NCI-H82 treated with DMSO at 0.1 percent for 48 hours (cell line): ENCODE measurements at regions not wholly inside any gene's neighbourhood (a gene's known extent, or its start where the extent isn't known, plus 50 kb on each side); places are given as distances from the start of the nearest gene placed in this dataset.

Source experiments
- DNase-seq: peaks from one replicate; lab custom pipeline; 2025; ENCODE audit not compliant: unreplicated experiment; lab: John Stamatoyannopoulos, UW

DNA sequence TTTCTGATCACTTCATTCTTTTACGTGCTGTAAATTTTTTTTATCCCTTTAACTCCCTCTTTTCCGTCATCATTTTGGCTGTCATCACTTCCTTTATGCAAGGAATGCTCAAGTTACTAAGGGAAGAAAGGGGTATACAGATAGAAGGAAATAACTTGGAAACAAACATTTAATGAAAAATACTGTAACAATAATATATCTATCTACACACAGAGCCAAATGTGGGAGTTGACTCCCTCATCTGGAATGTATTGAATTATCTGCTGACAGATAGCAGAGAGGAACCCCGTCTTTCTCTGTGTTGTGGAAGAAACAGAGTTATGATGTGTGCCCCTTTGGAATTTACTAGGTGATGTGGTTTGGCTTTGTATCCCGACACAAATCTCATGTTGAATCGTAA lies 182.5 kb upstream of the NXPH2 start:
- DNase-seq, result no peak

GRCh38 chr2:138960191-138960590 lies 180.0 kb upstream of the NXPH2 start:
- peak; percentile 75 for DNase-seq

DNA sequence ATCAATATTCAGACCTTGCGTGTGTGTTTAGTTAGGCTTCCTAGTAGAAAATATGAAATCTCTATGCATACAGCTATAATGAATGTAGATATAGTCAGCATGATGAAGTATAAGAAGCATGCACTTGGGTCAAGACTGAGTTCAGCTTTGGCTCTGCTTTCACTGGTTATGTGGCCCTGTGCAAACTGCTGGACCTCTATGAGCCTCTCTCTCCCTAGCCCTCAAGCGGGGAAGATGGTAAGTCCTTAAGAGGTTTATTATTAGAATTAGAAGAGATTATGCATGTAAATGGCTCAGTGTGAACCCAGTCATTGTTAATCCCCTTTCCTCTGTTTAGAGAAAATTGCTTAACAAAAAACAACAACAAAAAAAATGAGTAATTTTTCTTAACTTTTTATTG lies 178.8 kb upstream of the NXPH2 start:
- peak; percentile 97 for DNase-seq

DNA sequence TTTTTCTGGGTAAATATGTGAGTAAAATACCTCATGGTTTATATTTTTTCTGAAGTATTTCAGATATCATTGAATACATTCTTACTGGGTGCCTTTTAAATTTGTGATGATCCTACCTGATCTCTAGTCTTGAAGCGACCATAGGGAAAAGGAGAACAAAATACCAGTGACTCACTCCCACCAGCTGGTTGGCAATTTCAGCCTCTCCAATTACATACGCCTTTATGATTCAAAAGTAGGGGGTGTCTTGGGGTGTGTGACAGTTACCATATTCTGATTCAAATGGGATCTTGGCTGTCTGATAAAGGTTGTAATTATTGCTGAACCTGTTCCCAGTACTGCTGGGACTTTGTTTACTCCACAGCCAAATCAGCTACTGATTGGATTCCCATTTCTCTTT lies 175.9 kb upstream of the NXPH2 start:
- DNase-seq, result no peak

GRCh38 chr2:138950486-138950885 lies 170.3 kb upstream of the NXPH2 start:
- DNase-seq, result no peak

DNA sequence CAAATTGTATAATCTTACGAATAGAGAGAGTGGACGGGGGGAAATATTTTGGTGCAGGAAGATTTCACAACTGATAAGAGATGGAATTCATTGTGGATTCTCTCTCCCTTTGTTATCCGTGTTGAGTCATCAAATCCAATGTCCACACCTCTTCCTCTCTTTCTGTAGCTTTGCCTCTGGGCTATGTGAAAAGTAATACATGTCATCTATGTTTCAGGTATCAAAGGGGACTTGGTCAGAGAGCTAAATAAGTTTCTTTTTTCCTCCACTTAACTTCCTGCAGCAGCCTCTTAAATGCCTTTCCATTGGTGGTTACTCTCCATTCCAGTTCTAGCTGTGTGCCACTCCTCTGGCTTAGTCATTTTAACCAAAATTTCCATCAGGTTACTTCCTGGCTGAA lies 169.3 kb upstream of the NXPH2 start:
- no peak for DNase-seq

GRCh38 chr2:138948070-138948539 lies 167.9 kb upstream of the NXPH2 start:
- no peak for DNase-seq

- no peak for DNase-seq
Observed at GRCh38 chr2:138943470-138943869, 163.3 kb upstream of the NXPH2 start.

GRCh38 chr2:138942466-138942865 lies 162.3 kb upstream of the NXPH2 start:
- no peak for DNase-seq

DNA sequence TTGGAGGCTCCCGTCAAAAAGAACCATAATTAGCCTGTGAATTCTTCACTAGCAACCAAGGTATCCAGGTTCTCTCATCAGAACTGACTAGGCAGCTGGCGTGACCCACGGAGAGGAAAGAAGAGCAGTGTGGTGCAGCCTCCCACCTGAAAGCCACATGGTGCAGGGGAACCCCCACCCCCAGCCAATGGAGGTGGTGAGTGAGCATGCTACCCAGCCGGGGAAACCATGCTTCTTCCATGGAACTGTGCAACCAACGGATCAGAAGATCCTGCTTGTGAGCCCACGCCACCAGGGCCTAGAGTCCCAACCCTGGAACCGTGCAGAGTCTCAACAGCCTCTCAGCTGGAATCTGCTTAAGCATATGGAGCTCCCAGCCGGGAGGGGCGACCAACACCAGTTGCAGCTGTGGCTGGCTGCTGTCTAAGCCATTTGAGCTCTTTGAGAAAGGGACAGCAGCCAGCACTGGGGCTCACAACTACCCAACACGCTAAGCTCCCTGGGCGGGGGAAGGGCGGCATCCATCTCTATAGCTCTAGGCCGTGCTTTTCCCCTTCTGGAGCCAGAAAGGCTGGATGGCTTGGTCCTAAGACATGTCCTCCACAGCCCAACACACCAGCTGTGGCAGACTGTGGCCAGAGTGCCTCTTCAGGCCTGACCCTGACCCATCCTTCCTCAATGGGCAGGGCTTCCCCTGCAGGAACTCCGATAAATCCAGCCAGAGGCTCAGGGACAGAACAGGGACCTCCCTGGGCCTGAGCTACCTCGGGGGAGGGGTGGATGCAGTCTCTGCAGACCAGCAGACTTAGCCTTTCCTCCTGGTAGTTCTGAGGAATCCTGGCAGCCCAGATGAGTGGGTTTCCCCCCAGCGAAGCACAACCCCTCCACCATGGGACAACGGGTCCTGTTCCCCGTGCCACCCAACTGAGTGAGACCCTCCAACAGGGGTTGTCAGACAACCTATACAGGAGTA lies 151.4 kb upstream of the NXPH2 start:
- peak; percentile 29 for DNase-seq

DNA sequence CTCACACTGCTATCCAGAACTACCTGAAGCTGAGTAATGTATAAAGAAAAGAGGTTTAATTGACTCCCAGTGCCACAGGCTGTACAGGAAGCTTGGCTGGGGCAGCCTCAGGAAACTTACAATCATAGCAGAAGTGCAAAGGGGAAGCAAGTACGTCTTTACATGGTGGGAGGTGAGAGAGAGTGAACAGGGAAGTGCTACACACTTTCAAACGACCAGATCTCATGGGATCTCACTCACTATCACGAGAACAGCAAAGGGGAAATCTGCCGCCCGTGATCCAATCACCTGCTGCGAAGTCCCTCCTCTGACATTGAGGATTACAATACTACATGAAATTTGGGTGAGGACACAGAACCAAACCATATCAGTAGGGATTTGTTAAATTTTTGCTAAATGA lies 150.4 kb upstream of the NXPH2 start:
- no peak for DNase-seq

DNA sequence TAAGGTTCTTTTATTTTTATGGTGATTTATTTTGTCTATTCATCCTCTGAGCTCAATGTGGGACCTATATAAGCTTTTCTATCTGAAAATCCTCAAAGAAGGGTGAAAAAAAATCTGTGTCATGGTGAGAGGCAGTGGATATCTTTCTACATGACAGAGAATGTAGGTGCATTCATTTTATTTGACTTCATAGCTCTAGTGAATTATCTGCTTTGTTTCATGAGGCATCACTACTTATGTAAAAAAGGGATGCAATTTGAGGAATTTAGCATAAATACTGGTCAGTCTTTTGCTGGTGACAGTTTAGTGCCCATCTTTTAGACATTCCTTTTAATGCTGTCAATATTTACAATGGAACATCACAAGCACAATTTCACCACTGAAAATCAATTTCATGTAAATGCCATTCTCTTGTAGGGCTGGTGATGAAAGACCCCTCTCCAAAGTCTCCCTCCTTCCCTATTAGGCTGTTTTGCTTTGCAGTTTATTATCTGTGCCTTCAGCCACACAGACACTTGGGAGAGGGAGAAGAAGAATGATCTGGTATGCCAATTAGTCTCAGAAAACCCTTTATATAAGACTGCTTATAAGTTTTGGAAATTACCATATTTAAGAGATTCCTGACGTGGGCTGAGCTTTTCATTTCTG lies 148.3 kb upstream of the NXPH2 start:
- DNase-seq, result no peak

DNA sequence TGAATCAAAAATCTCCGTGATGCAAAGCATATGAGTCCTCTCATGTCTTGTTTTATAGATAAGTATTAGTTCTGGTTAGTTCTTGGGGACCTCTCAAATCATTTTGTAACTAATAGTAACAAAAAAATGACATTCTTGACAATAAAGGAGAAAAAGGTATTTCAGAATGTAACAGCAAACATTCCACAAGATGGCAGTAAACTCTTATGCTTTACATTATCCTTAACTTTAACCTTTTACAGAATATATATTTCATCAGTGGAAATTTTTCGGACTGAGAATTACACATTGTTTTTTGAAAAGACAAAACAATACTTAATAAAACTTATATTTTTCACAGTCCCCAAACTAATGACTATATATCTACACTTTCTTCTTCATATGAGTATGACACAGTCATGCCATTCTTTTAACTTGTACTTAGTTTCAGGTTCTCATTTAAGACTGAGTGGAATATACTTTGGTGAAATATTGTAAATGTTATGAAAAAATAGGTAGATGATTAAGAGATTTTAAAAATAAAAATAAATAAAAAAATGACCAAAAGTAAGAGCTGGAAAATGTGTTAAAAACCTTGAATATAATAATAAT lies 142.9 kb upstream of the NXPH2 start:
- DNase-seq, result peak; percentile 47

DNA sequence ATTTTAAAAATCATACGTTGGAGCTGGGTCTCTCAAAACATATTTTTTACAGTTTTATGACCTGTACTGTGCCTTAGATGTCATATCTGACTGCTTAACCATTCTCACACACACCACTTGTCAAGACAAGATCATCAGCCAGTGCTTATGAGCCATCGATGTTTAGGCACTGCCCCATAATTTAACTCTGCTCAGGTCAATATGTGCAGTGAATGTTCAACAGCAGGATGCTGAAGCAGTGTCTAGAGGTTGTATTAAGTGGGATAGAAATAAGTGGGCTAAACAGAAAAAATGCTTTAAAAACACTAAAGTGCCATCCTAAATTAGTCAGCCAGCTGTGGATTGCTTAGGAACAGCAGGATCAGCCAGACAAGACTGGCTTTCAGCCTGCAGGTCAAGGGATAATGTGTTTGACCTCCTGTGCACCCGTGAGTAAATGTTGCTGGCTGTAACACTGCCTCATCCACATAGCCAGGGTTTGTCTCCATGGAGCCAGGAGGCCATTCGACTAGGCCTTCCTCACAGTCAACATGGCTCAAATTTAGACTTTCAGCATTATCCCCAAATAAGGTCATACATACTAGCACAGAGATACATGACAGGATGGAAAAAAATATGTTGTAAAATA lies 139.0 kb upstream of the NXPH2 start:
- no peak for DNase-seq

DNA sequence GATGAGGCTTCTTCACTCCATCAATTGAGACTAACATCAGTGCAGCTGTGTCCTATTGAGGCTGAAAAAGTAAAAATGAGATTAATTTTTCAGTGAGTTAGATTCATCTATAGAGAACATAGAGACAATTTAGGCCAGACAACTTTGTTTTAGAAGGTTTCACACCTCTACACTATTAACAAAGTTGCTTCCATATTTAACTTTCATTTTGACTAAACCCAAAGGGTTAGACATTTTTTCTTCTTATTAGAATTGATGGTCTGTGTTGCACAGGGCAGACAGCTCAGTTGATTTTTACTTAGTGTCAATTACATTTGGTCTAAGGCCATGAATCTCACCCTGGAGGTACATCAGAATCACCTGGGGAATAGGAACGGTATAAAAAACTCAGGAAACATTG lies 130.2 kb upstream of the NXPH2 start:
- no peak for DNase-seq

DNA sequence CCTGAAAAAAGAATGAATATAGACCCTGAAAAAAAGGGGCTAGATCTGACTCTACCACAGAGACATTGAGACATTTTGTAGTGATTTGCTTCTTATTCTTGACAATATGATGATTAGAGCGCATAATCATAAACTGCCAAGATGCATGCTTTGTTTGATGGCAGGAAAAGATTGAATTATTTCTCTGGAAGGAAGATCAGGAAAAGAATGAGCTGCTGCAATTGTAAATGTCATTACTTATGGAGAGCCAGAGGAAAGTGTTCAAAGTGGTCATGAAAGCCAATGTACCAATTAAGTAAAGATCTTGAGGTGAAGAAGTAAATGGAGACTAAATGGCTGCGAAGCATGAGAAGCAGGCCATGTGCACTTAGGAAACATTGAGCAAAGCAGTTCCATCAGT lies 126.4 kb upstream of the NXPH2 start:
- no peak for DNase-seq

DNA sequence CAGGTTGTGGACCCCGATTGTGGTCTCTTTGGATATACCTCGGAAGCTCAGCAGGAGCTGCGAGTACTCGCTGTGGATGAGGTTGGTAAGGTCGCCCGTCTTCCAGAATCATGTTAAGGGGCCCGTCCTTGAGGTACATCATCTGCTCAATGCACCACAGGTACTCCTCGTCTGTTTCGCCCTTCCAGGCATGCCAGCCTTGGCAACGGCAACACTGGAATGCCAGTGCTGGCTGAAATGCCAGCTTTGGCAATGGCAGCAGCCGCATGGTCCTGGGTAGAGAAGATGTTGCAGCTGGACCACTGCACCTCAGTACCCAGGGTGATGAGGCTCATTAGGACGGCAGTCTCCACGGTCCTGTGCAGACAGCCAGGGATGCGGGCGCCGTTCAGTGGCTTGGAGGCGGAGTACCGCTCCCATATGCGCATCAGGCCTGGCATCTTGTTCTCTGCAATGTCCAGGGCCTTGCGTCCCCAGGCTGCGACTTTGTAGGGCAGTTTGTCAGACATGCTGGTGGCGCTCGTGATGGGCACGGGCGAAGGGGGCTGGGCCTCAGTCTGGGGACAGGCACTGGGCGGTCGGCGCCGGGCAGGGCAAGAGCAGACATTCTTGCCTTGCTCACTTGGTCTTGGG lies 122.2 kb upstream of the NXPH2 start:
- no peak for DNase-seq

DNA sequence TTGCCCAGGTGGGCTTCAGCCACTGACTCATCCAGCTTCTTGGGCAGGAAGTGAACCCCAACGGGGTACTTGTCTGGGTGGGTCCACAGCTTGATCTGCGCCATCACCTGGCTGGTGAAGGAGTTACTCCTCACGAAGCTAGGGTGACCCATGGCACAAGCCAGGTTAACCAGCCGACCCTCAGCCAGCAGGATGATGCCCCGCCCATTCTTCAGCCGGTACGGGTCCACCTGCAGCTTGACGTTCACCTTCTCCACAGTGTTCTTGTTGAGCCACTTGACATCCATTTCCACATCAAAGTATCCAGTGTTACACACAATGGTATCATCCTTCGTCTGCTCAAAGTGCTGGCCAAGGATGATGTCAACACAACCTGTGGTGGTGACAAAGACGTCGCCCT lies 121.3 kb upstream of the NXPH2 start:
- no peak for DNase-seq

- no peak for DNase-seq
Observed at GRCh38 chr2:138898855-138899254, 118.7 kb upstream of the NXPH2 start.

- DNase-seq, result no peak
Observed at GRCh38 chr2:138897274-138897673, 117.1 kb upstream of the NXPH2 start.

DNA sequence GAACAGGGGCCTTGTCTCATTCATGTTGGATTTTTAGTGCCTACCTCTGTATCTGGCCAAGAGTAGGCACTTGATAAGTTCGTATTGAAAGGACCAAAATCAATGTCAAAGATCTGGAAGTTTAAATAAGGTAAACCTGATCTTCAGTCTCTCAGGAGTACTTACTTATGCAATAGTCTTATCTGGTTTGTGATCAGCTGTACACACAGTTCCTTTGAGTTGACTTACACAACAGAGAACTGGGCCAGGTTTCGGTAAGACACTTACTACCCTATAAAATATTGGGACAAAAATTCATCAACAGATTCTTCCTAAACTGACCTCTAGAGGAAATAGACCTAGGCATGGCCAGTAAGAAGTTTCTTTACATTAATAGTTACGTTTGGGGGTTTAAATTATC lies 113.6 kb upstream of the NXPH2 start:
- no peak for DNase-seq
